ENCODE measurements at regions not wholly inside any gene's neighbourhood (a gene's known extent, or its start where the extent isn't known, plus 50 kb on each side); places are given as distances from the start of the nearest gene placed in this dataset.

GRCh38 chr11:10388101-10388500 lies 67.0 kb upstream of the AMPD3 start:
- Histone ChIP-seq H2BK12ac (ENCODE audit: low read depth, low read length) (peak overlapping the region; percentile 87), H2BK120ac (replicated peaks; ENCODE audit: low read depth, low read length) (no peak overlapping the region), H3K4ac (replicated peaks; ENCODE audit: insufficient read length, low read depth, low read length) (no peak overlapping the region), H3K4me3 (ENCODE audit: extremely low read depth in 1 of 4, insufficient read depth in 2 of 4, low read depth in 3 of 4, low read length in 4 of 4) (no peak overlapping the region), H3K9me3 (ENCODE audit: insufficient read depth in 2 of 2, low read depth in 1 of 2, low read length in 1 of 2) (0 out of 4 replicates have a peak, but pooled peaks cover 0 to 3% of the 10 kb centered on the region in 2 experiments), H3K9ac (replicated peaks in 1 of 4; ENCODE audit: extremely low read depth in 1 of 4, low read depth in 3 of 4, low read length in 3 of 4) (no peak overlapping the region), H3K4me2 (ENCODE audit: insufficient read depth in 1 of 2, low read depth in 2 of 2, low read length in 2 of 2) (no peak overlapping the region), H3K27ac (ENCODE audit: low read depth, low read length) (no peak overlapping the region), H3K79me2 (ENCODE audit: control insufficient read depth in 1 of 2, insufficient read depth in 2 of 2, low read length in 2 of 2) (no peaks in the 10 kb centered on the region), H2BK15ac (ENCODE audit: low read length) (no peak overlapping the region; the same call in 1 of the 2 replicates), H4K91ac (replicated peaks; ENCODE audit: insufficient read length, low read length) (no peak overlapping the region), H2AK5ac (ENCODE audit: low read depth, low read length) (0 out of 2 replicates have a peak overlapping the region, but pooled peaks have one; percentile 39), H3K56ac (replicated peaks; ENCODE audit: insufficient read length, low read depth, low read length) (no peak overlapping the region), H3K18ac (ENCODE audit: extremely low read depth, low read length) (no peak overlapping the region), H3K4me1 (replicated peaks in 1 of 4; ENCODE audit: control insufficient read depth in 3 of 4, insufficient read depth in 4 of 4, low read length in 3 of 4) (peaks cover 0 to 4% (median 0%) of the 10 kb centered on the region in 4 experiments; a peak in 2 of 7 replicates), H2BK20ac (ENCODE audit: low read length) (no peak overlapping the region), H3K14ac (ENCODE audit: insufficient read length) (no peak overlapping the region), H4K20me1 (replicated peaks in 1 of 2; ENCODE audit: control insufficient read depth in 1 of 2, insufficient read depth in 2 of 2, low read length in 2 of 2) (no peaks in the 10 kb centered on the region), H3K36me3 (ENCODE audit: control insufficient read depth in 2 of 4, insufficient read depth in 4 of 4, low read length in 3 of 4) (no peaks in the 10 kb centered on the region), H2AFZ (ENCODE audit: low read length) (no peak overlapping the region), H3K27me3 (replicated peaks in 1 of 4; ENCODE audit: control insufficient read depth in 3 of 4, extremely low read depth in 1 of 4, insufficient read depth in 3 of 4, low read length in 3 of 4) (no peaks in the 10 kb centered on the region), H3K23ac (ENCODE audit: insufficient read length) (no peak overlapping the region), H3K79me1 (ENCODE audit: low read depth, low read length) (no peaks in the 10 kb centered on the region), H4K8ac (ENCODE audit: extremely low read depth, insufficient read depth, low read length) (no peak overlapping the region), H2BK5ac (ENCODE audit: low read depth, low read length) (peak overlapping the region; percentile 35; the same call in 1 of the 2 replicates), H4K5ac (ENCODE audit: insufficient read length, low read depth, low read length) (no peak overlapping the region), H3K23me2 (ENCODE audit: low read depth, low read length) (no peaks in the 10 kb centered on the region)
- ChIA-PET CTCF (ENCODE audit: partially characterized antibody) (interaction anchor here (0.6 to 2.6 kb wide), 7 partner anchors 9 to 312 kb away, joined by 3 to 15 read pairs (median 4); no protein-coding TSS in a partner anchor), POLR2A (ENCODE audit: partially characterized antibody) (interaction anchor here (1.8 kb wide), 1 partner anchor 9 kb away, joined by 4 read pairs; no protein-coding TSS in a partner anchor)
- 71% methylated on average over 5 of the region's 5 CpGs; no CpG with 5 or more reads in 1 of the 2 experiments for WGBS, 2 experiments (ENCODE audit: extremely low coverage in 1 of 2, insufficient coverage in 1 of 2, insufficient read length in 1 of 2, insufficient replicate concordance in 2 of 2, low coverage in 1 of 2, low lambda C conversion rate in 2 of 2, missing lambda C conversion rate in 1 of 2)
- FAIRE-seq = no peak
- DNase-seq (ENCODE audit: low read depth in 1 of 2, low spot score in 2 of 2) = peak in 1 of 2 experiments; percentile 37
- TF ChIP-seq RFX5 (IDR thresholded peaks at IDR 0.05; ENCODE audit: borderline replicate concordance, low read depth, low read length) = no peak
